ENCODE measurements at regions not wholly inside any gene's neighbourhood (a gene's known extent, or its start where the extent isn't known, plus 50 kb on each side); places are given as distances from the start of the nearest gene placed in this dataset.
A peak's percentile ranks its signal among the peaks of the same experiment; 100 is the strongest.

- no peak for FAIRE-seq
- Histone ChIP-seq H2AFZ (ENCODE audit: low read depth, low read length) (no peak overlapping the region), H3K9ac (ENCODE audit: low read length) (no peak overlapping the region), H3K79me2 (ENCODE audit: insufficient read depth, low read length) (no peaks in the 10 kb centered on the region), H3K36me3 (ENCODE audit: insufficient read depth, low read length) (no peaks in the 10 kb centered on the region), H3K4me3 (ENCODE audit: insufficient read depth, low read depth, low read length) (no peak overlapping the region), H3K9me3 (ENCODE audit: insufficient read depth, low read depth, low read length) (no peaks in the 10 kb centered on the region), H3K4me1 (ENCODE audit: insufficient read depth, low read length) (no peaks in the 10 kb centered on the region), H4K20me1 (ENCODE audit: insufficient read depth, low read length) (no peaks in the 10 kb centered on the region), H3K4me2 (ENCODE audit: low read length) (no peak overlapping the region), H3K27me3 (ENCODE audit: insufficient read depth, low read length) (no peaks in the 10 kb centered on the region), H3K27ac (ENCODE audit: low read depth, low read length) (no peak overlapping the region)
- TF ChIP-seq EZH2 (IDR thresholded peaks at IDR 0.05; ENCODE audit: insufficient read depth, low read length) (no peak), CTCF (IDR thresholded peaks at IDR 0.05; ENCODE audit: insufficient read depth, low read depth, low read length) (no peak)
- H3K4me1 Mint-ChIP-seq (ENCODE audit: low read depth, unreplicated experiment), result peaks cover 7% of the 10 kb centered on the region
- no peak for DNase-seq (ENCODE audit: low read depth)
- H3K36me3 Mint-ChIP-seq (ENCODE audit: low read depth, unreplicated experiment), result no peaks in the 10 kb centered on the region
- no peaks in the 10 kb centered on the region for H3K27me3 Mint-ChIP-seq (ENCODE audit: low read depth, unreplicated experiment)
- H3K27ac Mint-ChIP-seq (ENCODE audit: unreplicated experiment), result no peak overlapping the region
- H3K9me3 Mint-ChIP-seq (ENCODE audit: unreplicated experiment), result peaks cover 8% of the 10 kb centered on the region
- no peak overlapping the region for H3K4me3 Mint-ChIP-seq (ENCODE audit: unreplicated experiment)
Measured at GRCh38 chr11:103789952-103790351, 246.5 kb upstream of the DDI1 start.

- H3K36me3 ChIP-seq (ENCODE audit: insufficient read depth, low read length), result no peaks in the 10 kb centered on the region
- no peaks in the 10 kb centered on the region for H3K4me1 ChIP-seq (ENCODE audit: insufficient read depth, low read length)
- H4K20me1 ChIP-seq (ENCODE audit: insufficient read depth, low read length), result no peaks in the 10 kb centered on the region
- H3K9ac ChIP-seq (ENCODE audit: low read length), result no peak overlapping the region
- H2AFZ ChIP-seq (ENCODE audit: low read depth, low read length), result no peak overlapping the region
- H3K4me2 ChIP-seq (ENCODE audit: low read length), result no peak overlapping the region
- no peaks in the 10 kb centered on the region for H3K9me3 ChIP-seq (ENCODE audit: insufficient read depth, low read depth, low read length)
- DNase-seq (ENCODE audit: low read depth), result peak; percentile 78
- TF ChIP-seq EZH2 (IDR thresholded peaks at IDR 0.05; ENCODE audit: insufficient read depth, low read length), result no peak
- no peak for TF ChIP-seq CTCF (IDR thresholded peaks at IDR 0.05; ENCODE audit: insufficient read depth, low read depth, low read length)
- FAIRE-seq, result peak; percentile 9
- Mint-ChIP-seq H3K27me3 (ENCODE audit: low read depth, unreplicated experiment) (no peaks in the 10 kb centered on the region), H3K9me3 (ENCODE audit: unreplicated experiment) (peaks cover 5% of the 10 kb centered on the region), H3K4me3 (ENCODE audit: unreplicated experiment) (no peak overlapping the region), H3K36me3 (ENCODE audit: low read depth, unreplicated experiment) (no peaks in the 10 kb centered on the region), H3K27ac (ENCODE audit: unreplicated experiment) (no peak overlapping the region), H3K4me1 (ENCODE audit: low read depth, unreplicated experiment) (peaks cover 22% of the 10 kb centered on the region)
- H3K27me3 ChIP-seq (ENCODE audit: insufficient read depth, low read length), result no peaks in the 10 kb centered on the region
- no peak overlapping the region for H3K4me3 ChIP-seq (ENCODE audit: insufficient read depth, low read depth, low read length)
- no peaks in the 10 kb centered on the region for H3K79me2 ChIP-seq (ENCODE audit: insufficient read depth, low read length)
- H3K27ac ChIP-seq (ENCODE audit: low read depth, low read length), result no peak overlapping the region
Measured at GRCh38 chr11:103792981-103793468, 243.4 kb upstream of the DDI1 start.

- H3K27me3 ChIP-seq (ENCODE audit: insufficient read depth, low read length), result no peaks in the 10 kb centered on the region
- no peaks in the 10 kb centered on the region for H3K79me2 ChIP-seq (ENCODE audit: insufficient read depth, low read length)
- H4K20me1 ChIP-seq (ENCODE audit: insufficient read depth, low read length), result no peaks in the 10 kb centered on the region
- Mint-ChIP-seq H3K4me3 (ENCODE audit: unreplicated experiment) (no peak overlapping the region), H3K27ac (ENCODE audit: unreplicated experiment) (peak overlapping the region; percentile 50), H3K9me3 (ENCODE audit: unreplicated experiment) (peaks cover 5% of the 10 kb centered on the region), H3K36me3 (ENCODE audit: low read depth, unreplicated experiment) (no peaks in the 10 kb centered on the region), H3K27me3 (ENCODE audit: low read depth, unreplicated experiment) (no peaks in the 10 kb centered on the region), H3K4me1 (ENCODE audit: low read depth, unreplicated experiment) (peaks cover 33% of the 10 kb centered on the region)
- H3K36me3 ChIP-seq (ENCODE audit: insufficient read depth, low read length), result no peaks in the 10 kb centered on the region
- FAIRE-seq (peak; percentile 37), DNase-seq (ENCODE audit: low read depth) (peak; percentile 83)
- H3K4me2 ChIP-seq (ENCODE audit: low read length), result no peak overlapping the region
- TF ChIP-seq EZH2 (IDR thresholded peaks at IDR 0.05; ENCODE audit: insufficient read depth, low read length), result no peak
- no peak overlapping the region for H3K27ac ChIP-seq (ENCODE audit: low read depth, low read length)
- no peaks in the 10 kb centered on the region for H3K9me3 ChIP-seq (ENCODE audit: insufficient read depth, low read depth, low read length)
- no peak overlapping the region for H3K4me3 ChIP-seq (ENCODE audit: insufficient read depth, low read depth, low read length)
- no peak overlapping the region for H2AFZ ChIP-seq (ENCODE audit: low read depth, low read length)
- H3K9ac ChIP-seq (ENCODE audit: low read length), result no peak overlapping the region
- H3K4me1 ChIP-seq (ENCODE audit: insufficient read depth, low read length), result no peaks in the 10 kb centered on the region
Measured at GRCh38 chr11:103794262-103794661, 242.2 kb upstream of the DDI1 start.
